HG03159 (cell line): ENCODE measurements at regions not wholly inside any gene's neighbourhood (a gene's known extent, or its start where the extent isn't known, plus 50 kb on each side); places are given as distances from the start of the nearest gene placed in this dataset.

Source experiments
- ATAC-seq: cut with Tn5 transposase; IDR thresholded peaks from one replicate; pipeline ENCODE4 v1.9.1; 2021; ENCODE audit warnings: mild to moderate bottlenecking, moderate library complexity; ENCODE audit not compliant: unreplicated experiment

DNA sequence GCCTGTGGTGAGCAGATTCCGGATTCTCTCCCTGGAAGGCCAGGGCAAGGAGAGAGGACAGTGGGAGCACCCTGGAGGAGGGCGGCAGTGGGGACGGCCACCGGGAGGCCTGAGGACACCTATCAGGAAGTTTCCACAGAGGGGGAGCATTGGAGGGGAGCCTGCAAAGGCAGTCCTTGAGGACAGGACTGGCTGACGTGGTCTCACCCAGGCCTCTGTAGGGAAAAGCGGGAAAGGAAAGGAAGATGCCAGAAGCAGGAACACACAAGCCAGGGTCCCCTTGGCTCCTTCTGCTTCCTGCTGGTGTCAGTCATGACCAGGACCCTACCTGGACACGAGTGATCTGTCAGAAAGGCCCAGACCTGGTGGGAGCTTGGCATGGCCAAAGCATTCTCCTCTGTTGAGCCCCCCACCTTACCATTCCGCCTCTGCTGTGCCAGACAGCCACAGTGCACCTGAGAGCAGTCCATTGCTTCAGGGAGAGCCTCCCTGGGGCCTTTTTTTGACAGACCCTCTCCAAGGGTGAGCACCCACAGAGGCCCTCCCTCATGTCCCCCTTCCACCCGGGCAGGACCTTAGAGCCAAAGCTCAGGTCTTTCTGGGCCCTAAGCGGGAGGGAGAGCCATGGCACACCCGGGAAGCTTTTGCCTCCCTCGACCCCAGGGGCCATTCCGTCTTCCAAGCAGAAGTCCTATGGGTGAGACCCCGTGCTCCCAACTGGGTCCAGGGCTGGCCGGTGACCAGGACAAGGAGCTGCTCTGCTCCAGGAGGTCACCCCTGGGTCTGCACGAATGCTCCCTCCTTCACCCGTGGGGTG lies 333.1 kb downstream of the DYSF start:
- no peak for ATAC-seq

DNA sequence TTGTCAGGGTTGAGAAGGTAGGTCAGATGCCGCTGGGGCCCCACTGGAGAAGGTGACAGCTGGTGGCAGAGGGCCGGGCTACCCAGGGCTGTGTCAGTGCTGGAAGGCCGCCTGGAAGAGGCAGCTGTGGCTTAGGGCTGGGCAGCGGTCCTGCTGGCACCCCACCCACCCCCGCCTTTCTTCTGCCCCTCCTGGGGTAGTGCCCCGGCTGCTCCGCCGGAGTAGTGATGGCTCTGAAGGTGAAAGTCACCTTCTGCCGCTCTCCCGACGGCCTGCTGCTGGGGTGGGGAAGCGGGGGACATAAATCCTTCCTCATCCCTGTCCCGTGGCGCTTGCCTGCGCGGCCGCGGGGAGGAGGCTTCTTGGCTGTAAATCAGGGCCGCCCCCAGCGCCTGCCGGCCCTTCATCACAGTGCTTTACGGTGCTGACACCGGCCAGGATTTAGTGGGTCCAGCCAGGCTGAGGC lies 332.2 kb downstream of the DYSF start:
- no peak for ATAC-seq

DNA sequence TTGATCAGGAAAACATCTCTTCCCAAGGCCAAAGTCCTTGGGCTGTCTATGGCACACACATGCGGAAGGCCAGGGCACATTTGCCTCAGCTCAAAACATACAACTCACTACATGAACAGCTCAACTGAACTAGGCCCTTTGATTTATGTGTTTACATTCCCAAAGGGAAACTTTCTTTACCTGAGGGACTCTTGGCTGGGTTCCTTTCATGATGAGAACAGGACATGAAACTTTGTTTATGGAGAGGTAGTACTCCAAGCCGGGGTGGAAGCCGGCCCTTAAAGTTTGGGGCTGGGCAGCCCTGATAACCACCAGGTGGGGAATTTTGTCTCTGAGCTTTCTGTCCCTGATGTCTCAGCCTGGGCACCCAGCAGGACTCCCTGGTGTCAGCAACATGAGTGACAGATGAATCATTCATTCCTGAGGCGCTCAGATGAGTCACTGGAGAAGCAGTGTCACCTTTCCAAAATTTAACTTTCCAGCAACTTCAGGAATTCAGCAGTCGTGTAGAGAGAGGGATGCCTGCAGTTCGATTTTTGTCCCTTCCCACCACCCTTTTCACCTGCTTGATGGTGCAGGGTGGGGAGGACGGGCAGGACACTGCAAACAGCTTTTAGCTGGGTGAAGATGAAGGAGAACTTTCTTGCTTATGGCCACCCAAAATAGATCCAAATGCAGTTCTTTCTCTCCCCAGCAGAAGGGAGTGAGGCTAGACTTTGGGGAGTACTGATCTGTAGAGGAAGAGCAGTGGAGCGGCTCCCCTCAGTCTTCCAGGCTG lies 331.6 kb downstream of the DYSF start:
- ATAC-seq: no peak

DNA sequence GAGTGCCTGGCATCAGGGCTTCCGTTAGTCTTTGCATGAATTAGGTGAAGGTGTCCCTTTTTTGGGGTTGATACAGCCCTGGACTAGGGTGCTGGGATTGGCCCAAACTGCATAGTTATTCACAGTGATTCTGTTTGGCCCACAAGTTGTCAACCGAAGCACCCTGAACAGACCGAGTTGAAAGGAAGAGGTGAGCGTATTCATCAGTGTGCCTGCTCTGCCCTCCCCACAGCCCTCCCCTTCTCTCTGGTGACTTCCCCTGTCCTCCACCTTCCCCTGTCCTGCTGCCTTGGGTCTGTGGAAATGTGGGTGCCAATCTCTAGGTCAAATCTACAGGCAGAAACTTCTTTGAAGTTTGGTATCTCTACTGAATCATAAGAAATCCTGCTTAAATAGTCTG lies 330.5 kb downstream of the DYSF start:
- no peak for ATAC-seq

DNA sequence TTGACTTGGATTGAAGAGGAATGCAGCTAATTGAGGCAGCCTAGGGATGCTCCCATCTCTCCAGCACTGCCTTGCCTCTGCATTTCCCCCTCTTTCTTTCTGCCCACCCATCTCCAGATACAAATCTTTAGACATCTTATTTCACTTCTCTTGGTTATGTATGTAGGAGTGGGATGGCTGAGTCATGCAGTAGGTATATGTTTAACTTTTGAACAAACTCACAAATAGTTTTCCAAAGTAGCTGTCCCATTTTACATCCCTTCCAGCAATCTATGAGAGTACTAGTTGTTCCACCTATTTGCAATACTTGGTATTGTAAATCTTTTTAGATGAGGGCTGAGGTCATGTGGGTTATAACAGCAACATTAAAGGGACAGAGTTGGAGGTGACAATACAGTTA lies 329.9 kb downstream of the DYSF start:
- no peak for ATAC-seq

DNA sequence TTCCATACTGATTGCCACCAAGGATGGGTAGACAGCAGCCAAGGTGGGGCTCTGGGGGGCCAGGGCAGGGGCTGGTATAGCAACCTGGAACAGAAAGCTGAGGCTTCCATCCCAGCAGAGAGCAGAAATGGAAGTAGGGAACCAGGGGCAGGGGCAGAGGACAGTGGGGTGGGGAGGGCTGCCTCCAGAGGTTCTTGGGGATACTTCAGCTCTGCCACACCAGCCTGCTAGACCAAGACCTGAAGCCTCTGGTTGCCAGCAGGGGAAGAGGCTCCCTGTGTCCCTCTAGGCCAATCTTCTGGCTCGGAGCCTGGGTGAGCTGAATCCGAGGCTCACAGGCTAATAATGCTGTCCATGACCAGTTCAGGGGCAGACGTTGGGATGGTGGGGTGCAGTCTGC lies 329.0 kb downstream of the DYSF start:
- ATAC-seq: no peak

DNA sequence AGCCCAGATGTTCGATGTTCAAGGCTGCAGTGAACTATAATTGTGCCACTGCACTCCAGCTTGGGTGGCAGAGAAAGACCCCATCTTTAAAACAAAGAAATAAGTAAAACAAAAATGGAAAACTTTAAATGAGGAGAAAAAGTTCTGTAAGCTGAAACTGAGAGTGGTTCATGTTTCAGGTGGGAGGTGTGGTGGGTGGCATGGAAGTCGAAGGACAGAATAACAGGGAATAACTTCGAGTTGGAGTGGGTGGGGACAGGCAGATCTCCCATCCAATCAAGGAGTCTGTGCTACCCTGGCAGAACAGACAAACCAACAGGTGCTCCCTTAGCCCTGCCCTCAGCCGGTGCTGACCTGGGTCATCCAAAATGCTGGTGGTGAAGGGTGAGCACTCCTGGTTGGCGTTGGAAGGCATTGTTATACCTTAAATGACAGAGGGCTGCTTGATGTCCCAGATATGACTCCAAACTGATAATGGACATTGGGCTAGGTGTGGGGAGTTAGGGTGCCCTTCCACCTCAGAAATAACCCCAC lies 328.4 kb downstream of the DYSF start:
- ATAC-seq: no peak

DNA sequence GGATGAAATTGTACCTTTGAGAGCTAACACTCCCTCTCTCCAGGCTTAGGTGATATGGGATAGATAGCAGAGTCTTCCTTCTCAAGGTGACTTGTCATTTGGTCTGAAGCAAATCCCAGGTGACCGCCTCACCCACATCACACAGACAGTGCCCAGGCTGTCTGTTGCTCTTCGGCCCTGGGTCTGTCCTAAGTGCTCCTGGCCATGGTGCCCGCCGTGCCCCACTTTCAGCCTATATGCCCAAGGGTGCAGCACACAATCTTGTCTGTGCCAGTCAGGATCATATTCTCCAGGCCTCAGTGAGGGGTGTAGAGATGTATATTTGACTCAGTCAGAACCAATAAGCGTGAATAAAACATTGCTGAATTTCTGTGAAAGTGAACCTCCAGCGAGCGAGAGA lies 326.8 kb downstream of the DYSF start:
- no peak for ATAC-seq

DNA sequence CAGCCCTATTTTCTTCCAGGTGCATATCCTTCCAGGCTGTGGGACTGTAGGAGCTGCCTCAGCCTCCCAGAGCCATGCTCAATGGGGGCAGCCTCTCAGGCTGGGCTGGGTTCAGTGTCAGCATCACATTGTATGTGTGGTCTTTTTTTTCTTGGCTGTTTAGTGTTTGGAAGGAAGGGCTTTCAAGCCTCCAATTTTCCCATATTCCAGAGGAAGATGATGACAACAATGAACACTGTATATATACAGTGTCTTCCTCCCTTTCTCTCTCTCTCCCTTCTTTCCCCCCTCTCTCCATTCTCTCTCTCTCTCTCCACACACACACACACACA lies 326.4 kb downstream of the DYSF start:
- no peak for ATAC-seq

DNA sequence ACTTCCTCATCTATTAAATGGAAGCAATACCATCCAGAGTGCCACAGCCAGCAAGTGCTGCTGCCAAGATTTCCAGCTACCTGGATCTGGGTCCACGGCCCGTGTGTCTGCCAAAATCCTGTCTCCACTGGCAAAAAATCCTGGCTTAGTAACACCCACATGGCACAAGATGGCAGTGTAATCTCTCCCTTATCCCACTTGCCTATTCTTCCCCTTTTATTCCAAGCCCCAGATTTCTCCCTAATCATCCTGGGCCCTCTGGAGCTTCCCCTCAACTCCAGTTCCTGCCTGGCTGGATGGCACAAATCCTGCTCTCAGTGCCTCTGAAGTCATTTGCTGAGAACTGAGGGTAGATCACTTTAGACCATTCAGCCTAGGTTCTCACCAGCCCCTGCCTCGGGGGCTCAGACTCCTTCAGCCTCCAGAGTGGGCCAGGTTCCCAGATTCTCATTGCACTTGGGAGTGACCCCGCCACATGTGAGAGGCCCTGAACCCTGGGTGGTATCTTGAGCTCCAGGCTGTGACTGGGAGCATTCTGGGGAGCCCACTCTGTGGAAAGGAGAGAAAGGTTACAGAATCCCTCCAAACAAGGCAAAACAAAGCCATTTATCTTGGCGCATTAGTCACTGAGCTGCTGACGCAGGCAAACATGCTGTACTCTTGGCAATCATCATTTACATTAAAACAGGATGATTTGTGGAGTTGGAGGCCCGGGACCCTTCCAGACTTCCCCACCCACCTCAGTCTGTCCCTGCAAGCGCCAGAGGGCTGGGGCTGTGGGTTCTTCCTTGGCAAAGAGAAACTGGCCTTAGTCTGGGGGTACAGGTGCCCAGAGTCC lies 325.8 kb downstream of the DYSF start:
- ATAC-seq: no peak

DNA sequence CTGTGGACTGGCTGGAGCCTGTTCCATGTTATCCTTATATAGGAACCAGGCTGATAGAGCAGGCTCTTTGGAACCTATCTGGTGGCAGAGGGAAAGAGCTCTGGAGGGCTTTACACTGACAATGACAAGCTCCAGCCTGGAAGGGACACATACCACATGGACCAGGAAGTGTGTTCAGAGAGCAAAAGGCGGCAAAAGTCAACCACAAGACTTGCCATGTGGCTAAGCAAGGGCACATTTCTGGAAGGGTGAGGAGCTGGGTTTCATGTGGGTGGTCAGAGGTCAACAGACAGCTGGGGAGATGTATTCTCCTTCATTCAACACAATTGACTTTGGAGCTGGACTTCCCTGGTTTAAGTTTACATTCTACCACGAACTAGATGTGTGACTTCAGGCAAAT lies 325.2 kb downstream of the DYSF start:
- no peak for ATAC-seq

DNA sequence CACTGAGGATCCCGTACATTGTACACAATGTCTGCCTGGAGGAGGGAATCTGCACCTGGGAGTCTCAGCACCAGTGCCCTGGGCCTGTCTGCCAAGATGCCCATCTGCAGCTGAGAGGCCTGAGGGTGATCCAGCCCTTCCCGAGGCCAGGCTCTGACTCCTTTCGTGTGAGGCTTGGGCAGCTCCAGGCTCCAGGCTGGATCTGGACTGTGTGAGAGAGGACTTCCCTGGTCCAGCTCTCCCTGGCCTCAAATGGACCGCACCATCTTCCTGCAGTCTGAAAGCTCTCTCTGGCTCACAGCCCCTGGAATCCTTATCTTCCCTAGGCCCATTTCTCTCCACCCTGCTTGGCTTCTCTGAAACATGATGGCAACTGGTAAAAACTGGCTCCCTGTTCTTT lies 324.6 kb downstream of the DYSF start:
- no peak for ATAC-seq

DNA sequence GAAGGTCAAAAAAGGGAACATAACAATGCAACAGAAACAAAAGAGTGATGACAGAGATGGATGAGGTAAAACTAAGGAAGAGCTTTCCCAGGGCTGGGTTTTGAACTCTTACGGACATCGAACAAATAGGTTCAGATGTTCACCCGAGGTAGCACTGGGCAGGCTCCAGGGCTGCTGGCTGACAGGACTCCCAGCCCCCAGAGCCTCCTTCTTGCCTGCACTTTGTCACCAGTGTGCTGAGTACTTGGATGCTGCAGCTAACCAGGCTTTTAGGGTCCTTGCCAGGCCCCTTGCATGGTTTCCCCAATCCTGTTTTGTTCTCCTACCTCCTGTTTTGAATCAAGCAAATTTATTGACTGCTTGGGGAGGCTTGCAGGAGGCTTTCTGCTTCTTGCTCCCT lies 322.9 kb downstream of the DYSF start:
- ATAC-seq: no peak

DNA sequence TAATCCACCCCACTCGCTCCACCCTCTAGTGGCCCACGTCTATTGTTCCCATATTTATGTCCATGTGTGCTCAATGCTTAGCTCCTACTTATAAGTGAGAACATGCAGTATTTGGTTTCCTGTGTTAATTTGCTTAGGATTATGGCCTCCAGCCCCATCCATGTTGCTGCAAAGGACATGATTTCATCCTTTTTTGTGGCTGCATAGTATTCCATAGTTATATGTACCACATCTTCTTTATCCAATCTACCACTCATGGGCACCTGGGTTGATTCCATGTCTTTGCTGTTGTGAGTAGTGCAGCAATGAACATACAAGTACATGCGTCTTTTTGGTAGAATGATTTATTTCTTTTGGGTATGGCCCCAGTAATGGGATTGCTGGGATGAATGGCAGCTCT lies 319.9 kb downstream of the DYSF start:
- ATAC-seq: no peak

DNA sequence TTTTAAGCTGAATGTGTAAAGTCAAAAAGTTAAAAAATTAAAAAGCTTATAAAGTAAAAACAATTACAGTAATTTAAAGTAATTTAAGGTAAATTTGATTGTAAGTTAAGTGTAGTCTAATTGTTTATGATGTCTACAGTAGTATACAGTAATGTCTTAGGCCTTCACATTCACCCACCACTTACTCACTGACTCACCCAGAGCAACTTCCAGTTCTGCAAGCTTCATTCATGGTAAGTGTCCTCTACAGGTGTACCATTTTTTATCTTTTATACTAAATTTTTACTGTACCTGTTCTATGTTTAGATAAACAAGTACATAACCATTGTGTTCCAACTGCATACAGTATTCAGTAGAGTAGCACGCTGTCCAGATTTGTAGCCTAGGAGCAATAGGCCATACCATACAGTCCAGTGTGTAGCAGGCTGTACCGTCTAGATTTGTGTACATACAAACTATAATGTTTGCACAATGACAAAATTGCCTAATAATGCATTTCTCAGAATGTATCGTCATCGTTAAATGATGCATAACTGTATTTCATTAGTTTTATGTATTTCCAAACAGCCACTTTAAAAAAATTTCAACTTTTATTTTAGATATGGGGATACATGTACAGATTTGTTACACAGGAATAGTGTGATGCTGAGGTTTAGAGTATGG lies 319.3 kb downstream of the DYSF start:
- no peak for ATAC-seq

DNA sequence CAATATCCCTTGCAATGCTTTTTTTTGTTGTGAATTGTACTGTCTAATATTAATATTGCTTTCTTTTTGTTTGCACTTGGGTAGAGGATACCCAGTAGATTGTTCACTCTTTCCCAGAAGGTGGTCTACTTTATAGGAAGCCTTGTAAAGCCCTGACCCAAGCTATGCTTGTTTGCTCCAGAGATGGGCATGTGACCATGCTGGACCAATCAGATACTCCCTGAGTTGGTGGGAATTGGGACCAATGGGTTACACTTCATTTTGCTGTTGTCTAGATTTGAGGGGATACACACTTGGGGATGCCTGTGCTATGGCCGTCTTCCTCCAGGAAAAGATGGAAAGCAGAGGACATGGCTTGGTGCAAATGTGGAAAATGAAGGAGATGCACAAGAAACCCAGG lies 314.3 kb downstream of the DYSF start:
- no peak for ATAC-seq

DNA sequence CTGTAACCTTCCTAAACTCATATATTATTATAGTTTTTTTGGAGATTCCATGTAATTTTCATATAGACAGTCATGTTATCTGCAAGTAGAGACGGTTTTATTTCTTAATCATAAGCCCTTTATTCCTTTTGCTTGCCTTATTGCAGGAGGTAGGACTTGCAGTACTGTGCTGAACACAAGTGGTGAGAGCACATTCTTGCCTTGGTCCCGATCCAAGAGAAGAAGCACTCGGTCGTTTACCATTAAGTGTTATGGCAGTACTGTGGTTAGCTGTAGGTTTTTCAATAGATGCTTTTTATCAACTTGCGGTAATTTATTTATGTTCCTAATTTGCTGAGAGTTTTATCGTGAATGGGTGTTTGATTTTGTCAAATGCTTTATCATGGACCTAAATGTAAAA lies 305.7 kb downstream of the DYSF start:
- ATAC-seq: no peak

DNA sequence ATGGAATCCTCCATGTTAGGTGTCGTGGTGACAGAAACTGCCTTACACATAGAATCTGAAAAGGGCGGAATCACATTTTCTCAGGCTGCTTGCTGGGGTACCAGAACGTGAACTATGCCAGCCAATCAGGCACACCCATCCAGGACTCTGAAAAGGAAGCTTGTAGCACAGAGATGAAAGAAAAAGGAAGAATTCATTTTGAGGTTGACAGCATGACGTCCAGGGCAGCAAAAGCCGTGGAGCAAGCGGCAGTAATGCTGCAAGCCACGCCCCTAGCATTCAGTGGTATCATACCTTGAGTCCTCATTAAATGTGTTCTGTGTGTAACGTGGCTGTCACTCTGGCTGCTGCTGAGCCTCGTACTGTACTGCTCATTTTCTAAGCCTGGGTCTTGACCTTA lies 304.0 kb downstream of the DYSF start:
- ATAC-seq: no peak

DNA sequence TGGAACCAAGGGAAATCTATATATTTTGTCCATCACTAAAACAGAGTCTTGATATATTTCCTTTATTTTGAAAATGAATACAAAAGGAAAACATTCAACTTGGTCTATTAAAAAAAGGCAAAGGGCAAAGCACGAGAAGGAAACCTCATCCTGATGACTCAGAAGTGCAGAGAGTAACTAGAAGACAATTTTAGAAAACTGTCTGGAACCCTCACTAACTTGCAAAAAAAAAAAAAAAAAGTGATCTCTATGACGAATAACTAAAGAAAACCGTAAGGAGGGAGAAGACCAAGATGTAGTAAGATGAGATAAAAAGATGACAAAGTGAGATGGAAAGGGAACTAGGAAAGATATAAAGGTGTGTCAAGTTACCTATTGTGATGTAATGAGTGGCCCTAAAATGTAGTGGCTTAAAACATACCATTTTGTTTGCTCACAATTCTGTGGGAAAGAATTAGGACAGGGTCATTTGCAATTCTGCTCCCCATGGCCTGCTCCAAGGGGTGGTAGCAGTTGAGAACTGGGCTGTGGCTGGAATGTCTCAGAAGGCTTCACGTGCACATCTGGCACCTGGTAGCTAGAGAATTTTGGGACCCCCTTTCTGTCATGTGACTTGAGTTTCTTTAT lies 303.0 kb downstream of the DYSF start:
- no peak for ATAC-seq

DNA sequence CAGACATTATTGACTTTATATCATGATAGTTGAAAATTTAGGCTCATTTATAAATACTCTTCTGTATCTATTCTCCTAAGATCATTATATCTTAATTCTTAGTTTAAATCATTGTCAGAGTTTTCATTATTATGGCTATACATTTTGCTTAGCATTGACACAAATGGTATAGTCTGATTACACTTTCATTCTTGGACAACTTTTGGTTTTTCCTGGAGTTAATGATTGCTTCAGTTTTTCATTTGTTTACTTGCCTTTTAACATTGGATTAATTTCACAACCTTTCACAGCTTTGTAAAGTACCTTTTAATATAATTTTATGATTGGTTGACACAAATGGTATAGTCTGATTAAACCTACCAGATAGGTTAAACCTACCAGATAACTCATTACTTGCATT lies 298.2 kb downstream of the DYSF start:
- no peak for ATAC-seq
